ENCODE measurements at regions not wholly inside any gene's neighbourhood (a gene's known extent, or its start where the extent isn't known, plus 50 kb on each side); places are given as distances from the start of the nearest gene placed in this dataset.

GRCh38 chr7:142409471-142409870 lies 151.6 kb upstream of the PRSS58 start:
- TF ChIP-seq POLR2A (IDR thresholded peaks at IDR 0.05) (no peak), CTCF (IDR thresholded peaks at IDR 0.05) (no peak)

All from testis (tissue), 2 donors.